ENCODE measurements at regions not wholly inside any gene's neighbourhood (a gene's known extent, or its start where the extent isn't known, plus 50 kb on each side); places are given as distances from the start of the nearest gene placed in this dataset.

DNA sequence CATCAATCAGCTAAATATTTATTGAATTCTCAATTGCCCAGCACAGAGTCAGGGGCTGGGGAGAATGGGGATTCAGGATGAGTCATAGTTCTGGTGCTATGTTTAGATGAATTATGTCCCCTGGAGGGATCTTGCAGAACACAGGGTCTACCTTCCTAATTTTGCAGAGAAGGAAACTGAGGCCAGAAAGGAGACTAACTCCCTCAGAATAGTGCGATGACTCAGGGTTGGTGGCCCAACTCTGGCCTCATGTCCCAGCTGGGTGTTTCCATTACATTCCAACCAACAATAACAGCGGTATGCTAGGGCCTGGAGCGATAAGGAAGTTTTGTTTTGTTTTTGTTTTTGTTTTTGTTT is 270.9 kb downstream of the TLE3 start:
- no peak for DNase-seq

- DNase-seq: no peak
These were observed 270.0 kb downstream of the TLE3 start for GRCh38 chr15:69827751-69828150.

DNA sequence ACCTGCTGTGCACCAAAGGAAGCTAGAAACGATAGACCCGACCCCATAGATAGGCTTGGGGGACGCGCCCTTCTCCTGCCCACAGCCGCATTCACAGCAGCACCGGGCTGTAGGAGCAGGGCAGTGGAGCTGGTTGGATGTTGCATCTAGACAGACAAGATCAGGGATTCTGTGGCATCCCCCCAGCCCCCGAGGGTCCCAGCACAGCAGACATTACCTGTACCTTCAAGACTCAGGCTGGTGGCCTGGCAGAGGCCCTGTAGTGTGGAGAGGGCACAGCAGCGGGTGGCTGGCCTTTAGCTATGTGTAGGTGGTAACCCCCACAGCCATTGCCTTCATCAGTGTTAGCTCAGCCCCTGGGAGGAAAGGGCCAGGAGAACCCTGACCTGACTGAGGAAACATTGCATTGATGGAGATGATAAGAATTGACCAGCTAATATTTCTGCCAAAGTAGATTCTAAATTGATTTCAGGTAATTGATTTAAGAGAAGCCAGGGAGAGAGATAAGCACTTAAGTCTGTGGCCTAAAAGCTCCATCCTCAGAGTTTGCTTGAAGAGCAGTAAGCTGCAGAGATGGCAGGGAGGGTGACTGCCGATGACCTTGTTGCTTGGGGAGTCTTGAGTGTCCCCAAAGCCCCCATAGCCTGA is 269.4 kb downstream of the TLE3 start:
- no peak for DNase-seq

GRCh38 chr15:69829974-69830373 is 267.7 kb downstream of the TLE3 start:
- no peak for DNase-seq

GRCh38 chr15:69830430-69830829 is 267.3 kb downstream of the TLE3 start:
- no peak for DNase-seq

GRCh38 chr15:69830876-69831275 is 266.8 kb downstream of the TLE3 start:
- no peak for DNase-seq

- DNase-seq: no peak
These were observed 263.4 kb downstream of the TLE3 start for GRCh38 chr15:69834267-69834666.

DNA sequence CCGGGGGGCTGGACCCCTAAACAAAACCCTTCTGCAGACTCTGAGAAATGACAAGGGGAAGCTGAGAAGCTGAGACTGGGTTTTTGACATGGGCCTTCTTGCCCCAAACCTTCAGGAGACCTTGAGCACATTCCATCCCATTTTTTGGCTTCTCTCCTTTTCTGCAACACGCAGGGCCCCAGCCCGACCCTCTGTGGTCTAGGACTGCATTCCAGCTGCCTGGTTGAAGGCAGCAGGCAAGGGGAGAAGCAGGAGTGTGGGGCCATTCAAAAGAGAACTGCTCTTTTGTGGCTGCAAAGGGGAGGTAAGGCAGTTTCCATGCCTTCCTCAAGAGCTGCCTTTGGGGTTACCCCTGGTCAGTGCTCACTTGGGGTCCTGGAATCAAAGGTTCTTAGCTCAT is 263.0 kb downstream of the TLE3 start:
- no peak for DNase-seq

DNA sequence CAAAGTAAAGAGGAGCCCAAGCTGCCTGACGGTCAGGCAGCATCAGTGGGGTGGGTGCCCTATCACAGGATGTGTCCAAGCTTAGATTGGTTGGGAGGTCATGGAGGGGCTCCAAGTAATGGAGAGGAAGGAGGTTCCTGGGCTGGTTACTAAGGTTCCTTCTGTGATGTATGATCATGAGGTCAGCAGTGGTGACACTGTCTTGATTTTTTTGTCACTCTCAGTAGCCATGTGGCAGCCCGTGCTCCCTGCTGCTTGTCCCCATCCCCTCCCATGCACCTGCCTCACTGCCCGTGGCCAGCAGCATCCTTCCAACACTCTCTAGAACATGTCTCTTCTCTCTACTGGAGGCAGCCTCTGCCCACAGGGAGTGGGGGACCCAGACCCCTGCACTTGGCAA is 261.7 kb downstream of the TLE3 start:
- no peak for DNase-seq

DNA sequence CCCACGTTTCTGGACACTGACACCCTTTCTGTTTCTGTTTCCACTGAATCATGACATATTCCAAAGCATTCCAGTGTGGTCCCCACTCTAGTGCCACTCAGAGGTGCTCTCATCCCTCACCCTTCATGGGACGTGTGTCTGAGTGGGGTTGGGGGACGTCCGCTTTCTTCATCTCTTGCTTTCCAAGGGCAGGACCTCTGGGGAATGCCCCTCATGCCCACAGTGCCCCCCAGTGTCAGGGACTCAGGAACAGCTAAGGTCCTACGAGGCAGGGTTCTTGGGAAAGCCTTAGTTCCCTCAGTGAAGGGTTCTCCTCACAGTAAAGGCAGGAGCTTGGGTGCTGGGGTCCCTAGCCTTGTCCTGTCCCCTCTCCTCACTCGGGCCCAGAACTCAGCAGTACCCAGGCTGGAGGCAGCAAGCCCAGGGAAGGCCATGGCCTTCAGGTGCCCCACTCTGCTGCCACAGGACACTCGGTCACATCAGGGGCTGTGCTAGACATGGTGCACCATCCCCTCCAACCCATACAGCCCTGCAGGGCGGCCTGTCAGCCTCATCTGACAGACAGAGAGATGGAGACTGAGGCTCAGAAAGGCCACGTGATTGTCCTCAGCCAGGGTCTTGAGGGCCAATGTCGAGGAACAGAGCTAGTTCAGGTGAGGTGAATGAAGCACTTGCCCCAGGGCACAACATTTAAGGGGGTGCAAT is 261.0 kb downstream of the TLE3 start:
- no peak for DNase-seq

DNA sequence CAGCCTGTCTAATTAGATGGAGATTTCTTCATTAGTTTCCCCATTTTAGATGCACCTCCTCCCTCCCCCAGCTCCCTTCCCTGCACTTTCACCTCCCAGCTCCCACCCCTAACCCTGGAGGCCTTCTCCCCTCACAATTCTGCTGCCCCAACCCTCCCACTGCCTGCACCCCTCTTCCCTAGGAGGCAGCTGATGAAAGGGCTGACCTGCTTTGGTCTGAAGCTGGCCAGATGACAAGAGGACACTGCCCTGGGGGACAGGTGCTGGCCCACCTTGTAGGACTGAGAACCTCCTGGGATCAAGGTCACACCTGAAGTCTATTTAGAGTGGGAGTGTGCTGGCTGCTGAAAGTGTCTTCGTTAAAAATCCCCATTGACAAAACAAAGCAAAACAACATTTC is 259.4 kb downstream of the TLE3 start:
- no peak for DNase-seq

DNA sequence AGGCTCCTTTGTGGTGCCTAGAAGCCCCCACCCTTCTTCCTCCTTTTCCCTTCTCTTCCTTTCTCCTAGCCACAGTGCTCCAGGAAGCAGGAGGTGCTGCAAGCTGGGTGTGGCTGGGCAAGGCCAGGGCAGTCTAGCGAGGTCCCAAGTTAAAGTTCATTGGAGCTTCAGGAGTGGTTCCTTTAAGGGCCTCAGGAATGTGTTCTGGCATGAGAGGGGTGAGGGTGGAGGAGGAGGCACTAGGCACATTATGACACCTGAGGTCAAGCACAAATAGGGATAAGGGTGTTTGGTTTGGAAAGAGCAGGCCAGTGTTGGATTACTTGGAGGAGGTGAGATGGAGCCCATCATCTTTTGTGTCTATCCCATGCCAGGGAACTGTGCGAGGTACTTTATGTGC is 258.7 kb downstream of the TLE3 start:
- DNase-seq: no peak

DNA sequence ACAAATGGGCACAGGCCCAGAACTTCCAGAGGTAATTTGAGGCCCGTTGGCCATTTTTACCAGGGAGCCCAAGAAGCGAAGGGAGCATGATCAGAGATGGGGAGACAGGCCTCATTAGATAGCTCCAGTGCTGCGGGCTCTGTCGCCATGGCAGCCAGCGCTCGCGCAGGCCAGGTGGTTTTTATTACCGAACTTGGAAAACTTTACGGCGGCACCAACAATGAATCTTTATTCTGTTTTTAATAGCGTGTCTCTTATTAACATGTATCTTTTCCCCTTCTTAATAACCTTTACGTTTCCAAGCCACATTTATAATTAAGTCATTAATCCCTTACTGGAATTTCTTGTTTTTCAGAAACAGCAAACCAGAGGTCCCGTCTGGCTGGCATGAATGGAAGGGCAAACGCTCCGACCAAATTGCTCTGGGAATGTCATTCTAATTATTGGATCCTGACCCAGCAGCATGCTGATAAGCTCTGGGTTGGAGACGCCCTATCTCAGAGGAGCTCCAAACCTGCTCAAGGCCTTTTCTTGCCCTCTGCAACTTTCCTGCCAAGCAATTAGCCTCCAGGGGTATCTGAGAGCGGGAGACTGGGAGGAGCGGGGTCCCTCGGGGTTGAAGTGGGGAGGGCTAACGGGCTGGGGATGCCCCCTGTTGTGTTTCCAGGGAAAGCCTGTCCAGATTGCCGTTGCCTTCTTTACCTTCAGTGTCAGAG is 256.4 kb downstream of the TLE3 start:
- no peak for DNase-seq

GRCh38 chr15:69842851-69843250 is 254.9 kb downstream of the TLE3 start:
- no peak for DNase-seq

DNA sequence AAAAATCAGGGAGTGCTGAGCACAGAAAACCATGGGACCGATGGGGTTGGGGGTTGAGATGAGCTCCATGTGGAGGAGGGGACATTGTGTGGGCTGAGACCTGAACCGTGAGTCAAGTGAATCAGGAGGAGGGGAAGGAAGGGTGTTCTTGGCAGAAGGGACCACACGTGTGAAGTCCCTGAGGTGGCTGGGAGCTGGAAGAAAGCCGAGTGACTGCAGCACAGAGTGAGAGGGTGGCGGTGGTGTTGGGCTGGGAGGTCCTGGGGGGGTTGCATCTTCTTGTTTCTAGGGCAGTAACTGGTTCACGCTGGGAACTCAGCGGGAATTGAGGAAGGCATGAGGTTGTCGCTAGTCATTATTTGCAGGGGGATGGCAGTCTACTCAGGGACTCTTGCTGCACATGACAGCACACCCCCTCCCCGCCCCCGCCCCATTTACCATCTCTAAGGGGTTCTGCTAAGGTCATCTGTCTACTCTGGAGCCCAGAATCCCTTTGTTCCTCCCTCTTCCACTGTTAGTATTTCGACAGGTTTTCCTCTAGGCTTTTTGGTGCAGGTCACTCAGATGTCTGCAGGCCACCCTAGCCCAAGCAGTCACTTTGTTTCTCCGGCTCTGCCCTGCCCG is 254.3 kb downstream of the TLE3 start:
- DNase-seq: no peak

GRCh38 chr15:69843900-69844304 is 253.8 kb downstream of the TLE3 start:
- no peak for DNase-seq

GRCh38 chr15:69845159-69845558 is 252.6 kb downstream of the TLE3 start:
- no peak for DNase-seq

DNA sequence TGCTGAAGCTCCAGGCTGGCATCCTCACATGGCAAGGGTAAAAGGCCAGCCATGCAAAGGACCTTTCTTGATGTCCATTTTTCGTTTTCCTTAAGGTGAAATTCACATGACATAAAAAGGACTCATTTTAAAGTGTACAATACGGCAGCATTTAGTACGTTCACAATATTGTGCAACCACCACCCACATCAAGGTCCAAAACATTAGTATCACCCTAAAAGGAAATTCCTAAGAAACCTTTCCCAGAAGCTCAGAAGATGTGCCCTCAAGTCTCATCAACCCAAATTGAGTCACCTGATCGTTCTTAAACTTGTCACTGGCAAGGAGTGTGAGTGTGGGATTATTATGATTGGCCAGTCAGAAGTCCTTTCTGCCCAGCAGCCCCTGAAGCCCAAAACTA is 250.1 kb downstream of the TLE3 start:
- DNase-seq: no peak

- no peak for DNase-seq
These were observed 249.6 kb downstream of the TLE3 start for GRCh38 chr15:69848096-69848495.

- no peak for DNase-seq
These were observed 249.0 kb downstream of the TLE3 start for GRCh38 chr15:69848551-69849231.

- DNase-seq: no peak
These were observed 248.5 kb downstream of the TLE3 start for GRCh38 chr15:69849232-69849610.

GRCh38 chr15:69852482-69852881 is 245.2 kb downstream of the TLE3 start:
- DNase-seq: no peak

- DNase-seq: no peak
These were observed 244.8 kb downstream of the TLE3 start for GRCh38 chr15:69852916-69853315.

Measured in stimulated activated CD4-positive, alpha-beta T cell treated with anti-CD3 and anti-CD28 coated beads, Interleukin-1b, Interleukin-23, amount 100 ng/mL, for 48 hours (primary cell).